GM06990 (cell line): ENCODE measurements at regions not wholly inside any gene's neighbourhood (a gene's known extent, or its start where the extent isn't known, plus 50 kb on each side); places are given as distances from the start of the nearest gene placed in this dataset.

Experiments used
- DNase-seq: peaks from one replicate; pipeline ENCODE4 v3.0.0-alpha.2; 2011; ENCODE audit not compliant: insufficient read length; ENCODE audit errors: extremely low read depth
- H3K27me3 ChIP-seq: replicated peaks from 2 replicates; pipeline ENCODE4 v1.6.0; 2011; ENCODE audit warnings: low read length; ENCODE audit not compliant: control insufficient read depth, insufficient read depth
- H3K36me3 ChIP-seq: 2 replicates; pipeline ENCODE4 v1.5.1; 2011; ENCODE audit warnings: low read length; ENCODE audit not compliant: control insufficient read depth, insufficient read depth
- H3K4me3 ChIP-seq: replicated peaks from 2 replicates; pipeline ENCODE4 v1.5.1; 2011; ENCODE audit warnings: low read depth, mild to moderate bottlenecking, control low read depth, low read length
- CTCF ChIP-seq: IDR thresholded peaks from 2 replicates; pipeline ENCODE4 v1.5.1; 2011; ENCODE audit warnings: low read length, control low read depth, mild to moderate bottlenecking, inconsistent platforms; ENCODE audit not compliant: insufficient read depth, poor library complexity, severe bottlenecking

DNA sequence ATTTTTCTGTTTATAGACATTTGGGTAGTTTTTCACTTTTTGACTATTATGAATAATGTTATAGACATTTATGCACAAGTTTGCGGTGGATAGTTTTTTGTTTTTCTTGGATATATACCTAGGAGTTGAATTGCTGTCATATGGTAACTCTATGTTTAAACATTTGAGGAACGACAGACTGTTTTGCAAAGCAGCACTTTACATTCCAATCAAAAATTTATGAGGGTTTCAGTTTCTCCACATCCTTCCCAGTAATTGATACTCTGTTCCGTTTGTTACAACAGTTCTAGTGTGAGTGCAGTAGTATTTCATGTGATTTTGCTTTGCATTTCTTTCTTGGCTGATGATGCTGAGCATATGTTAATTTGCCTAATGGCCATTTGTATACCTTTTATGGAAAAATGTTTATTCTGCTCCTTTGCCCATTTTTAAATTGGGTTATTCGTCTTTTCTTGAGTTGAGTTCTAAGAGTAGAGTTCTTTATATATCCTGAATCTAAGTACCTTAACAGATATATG, 617.3 kb upstream of the LRATD1 start:
- H3K36me3 ChIP-seq: no peaks in the 10 kb centered on the region
- TF ChIP-seq CTCF: no peak
- H3K27me3 ChIP-seq: no peaks in the 10 kb centered on the region
- no peak overlapping the region for H3K4me3 ChIP-seq
- DNase-seq: no peak

DNA sequence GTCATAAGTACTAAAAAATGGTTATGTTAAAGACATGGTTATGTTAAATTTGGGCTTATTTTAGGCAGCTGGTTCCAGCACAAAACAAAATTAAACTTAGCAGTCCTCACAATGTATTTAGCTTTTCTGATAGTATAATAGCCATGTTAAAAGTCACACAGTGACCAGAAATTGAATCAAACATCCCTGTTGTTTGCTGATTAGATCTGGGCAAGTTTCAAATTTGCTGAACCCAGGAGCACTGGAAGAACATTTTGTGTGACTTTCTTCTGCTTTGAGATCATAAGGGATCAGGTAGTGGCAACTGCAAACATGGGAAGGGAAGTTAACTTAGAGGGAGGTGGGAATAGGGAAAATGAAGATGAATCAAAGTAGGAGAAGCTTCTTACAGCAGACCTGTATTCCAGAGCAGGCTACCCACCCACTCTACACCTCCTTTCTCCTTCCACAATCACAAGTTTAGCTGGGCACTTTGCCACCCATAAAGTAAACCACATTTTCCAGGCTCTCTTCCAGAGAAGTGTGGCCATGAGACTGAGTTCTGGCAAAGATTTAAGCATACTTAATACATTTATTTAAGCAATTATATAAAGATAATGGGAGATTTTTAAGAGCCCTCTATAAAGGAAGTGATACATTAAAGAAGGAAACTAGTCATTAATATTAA, 616.1 kb upstream of the LRATD1 start:
- H3K36me3 ChIP-seq: no peaks in the 10 kb centered on the region
- TF ChIP-seq CTCF: no peak
- no peak for DNase-seq

GRCh38 chr2:14018620-14019019, 613.9 kb upstream of the LRATD1 start:
- H3K27me3 ChIP-seq: no peaks in the 10 kb centered on the region
- DNase-seq: no peak
- H3K4me3 ChIP-seq: no peak overlapping the region
- H3K36me3 ChIP-seq: no peaks in the 10 kb centered on the region
- TF ChIP-seq CTCF: no peak

More for the DNA sequence above, 616.1 kb upstream of the LRATD1 start:
- no peak overlapping the region for H3K4me3 ChIP-seq
- H3K27me3 ChIP-seq: no peaks in the 10 kb centered on the region

- no peak for DNase-seq
- TF ChIP-seq CTCF: no peak
- Histone ChIP-seq H3K36me3 (no peaks in the 10 kb centered on the region), H3K4me3 (no peak overlapping the region), H3K27me3 (no peaks in the 10 kb centered on the region)
These were observed 609.0 kb upstream of the LRATD1 start for GRCh38 chr2:14023558-14023957.

DNA sequence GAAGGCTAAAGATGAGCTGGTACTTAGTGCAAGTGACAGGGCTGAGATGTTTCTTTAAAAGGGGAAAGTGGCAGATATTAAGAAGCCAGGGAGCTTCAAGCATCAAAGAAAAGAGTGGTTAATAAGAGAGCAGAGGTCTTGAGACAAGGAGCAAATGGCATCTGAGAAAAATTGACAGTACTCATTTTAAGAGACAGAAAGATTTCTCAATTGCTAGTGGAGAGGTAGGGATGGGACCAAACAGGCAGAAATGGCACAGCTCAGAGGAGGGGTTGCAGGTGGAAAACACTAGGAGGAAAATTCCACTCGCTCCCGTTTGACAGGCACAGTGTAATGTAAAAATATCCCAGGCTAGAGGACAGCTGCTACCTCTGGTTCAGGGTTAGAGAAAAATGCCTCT, 593.4 kb upstream of the LRATD1 start:
- no peak for TF ChIP-seq CTCF
- Histone ChIP-seq H3K27me3 (no peaks in the 10 kb centered on the region), H3K36me3 (no peaks in the 10 kb centered on the region), H3K4me3 (no peak overlapping the region)
- DNase-seq: no peak
